ENCODE measurements at regions not wholly inside any gene's neighbourhood (a gene's known extent, or its start where the extent isn't known, plus 50 kb on each side); places are given as distances from the start of the nearest gene placed in this dataset.

- TF ChIP-seq CTCF (IDR thresholded peaks at IDR 0.05) (no peak), POLR2A (IDR thresholded peaks at IDR 0.05) (no peak)
Measured at GRCh38 chr11:119529936-119530335, 107.0 kb upstream of the THY1 start.

Data from lower leg skin (tissue), 3 donors.